HEK293 (cell line): ENCODE measurements at regions not wholly inside any gene's neighbourhood (a gene's known extent, or its start where the extent isn't known, plus 50 kb on each side); places are given as distances from the start of the nearest gene placed in this dataset.

Experiments used
- CTCF ChIA-PET: fragments of 350-600 bp; formaldehyde crosslinking; extraction: SDS; loops from one replicate; lab custom pipeline; 2021; ENCODE audit warnings: antibody characterized with exemption; lab: Yijun Ruan, JAX
- POLR2A ChIA-PET: fragments of 300-600 bp; formaldehyde crosslinking; extraction: SDS; loops from one replicate; lab custom pipeline; 2020; ENCODE audit warnings: antibody characterized with exemption, inconsistent platforms; lab: Yijun Ruan, JAX
- H3K27ac ChIP-seq: fragments of 200-500 bp; sonication (Bioruptor generic); 2 replicates; pipeline ENCODE4 v1.5.1; 2014; ENCODE audit warnings: low read depth, low read length, control low read depth, inconsistent platforms; ENCODE audit errors: extremely low read depth
- H3K36me3 ChIP-seq, 2 experiments: fragments of 200-500 bp in 1 of 2; sonication (Bioruptor generic) in 1 of 2; 1 replicate in 1 of 2; 2 replicates in 1 of 2; pipeline ENCODE4 v1.5.1; 2014 to 2017; ENCODE audit warnings: inconsistent platforms in 2 of 2, low read length in 2 of 2; ENCODE audit not compliant: control insufficient read depth in 2 of 2, insufficient read depth in 1 of 2
- H3K4me1 ChIP-seq: fragments of 200-500 bp; sonication (Bioruptor generic); 2 replicates; pipeline ENCODE4 v1.5.1; 2014; ENCODE audit warnings: mild to moderate bottlenecking, low read length, inconsistent platforms; ENCODE audit not compliant: control insufficient read depth, insufficient read depth
- H3K4me3 ChIP-seq: 2 replicates; pipeline ENCODE4 v1.5.1; 2011; ENCODE audit warnings: low read depth, mild to moderate bottlenecking, control low read depth, low read length, moderate library complexity
- H3K9me3 ChIP-seq: fragments of 200-500 bp; sonication (Bioruptor generic); 2 replicates; pipeline ENCODE4 v1.5.1; 2014; ENCODE audit warnings: low read depth, low read length, inconsistent platforms; ENCODE audit not compliant: control insufficient read depth, insufficient read depth
- KLF1 ChIP-seq: fragments of 450-650 bp; formaldehyde crosslinking; IDR thresholded peaks from 2 replicates; pipeline ENCODE4 v1.5.1; 2016; ENCODE audit warnings: missing biosample characterization, missing genetic modification characterization
- KLF7 ChIP-seq: fragments of 450-650 bp; formaldehyde crosslinking; IDR thresholded peaks from 2 replicates; pipeline ENCODE4 v1.5.1; 2016; ENCODE audit warnings: missing biosample characterization, missing genetic modification characterization, borderline replicate concordance
- RBAK ChIP-seq: fragments of 450-650 bp; formaldehyde crosslinking; IDR thresholded peaks from 2 replicates; pipeline ENCODE4 v1.5.1; 2016; ENCODE audit warnings: missing biosample characterization, missing genetic modification characterization
- SETDB1 ChIP-seq: IDR thresholded peaks from one replicate; pipeline ENCODE4 v1.6.1; 2017; ENCODE audit warnings: mild to moderate bottlenecking, low read length, moderate library complexity, mixed read lengths; ENCODE audit not compliant: insufficient read length
- ZNF112 ChIP-seq: fragments of 450-650 bp; formaldehyde crosslinking; IDR thresholded peaks from 2 replicates; pipeline ENCODE4 v1.5.0; 2017; ENCODE audit warnings: missing biosample characterization, missing genetic modification characterization
- ZNF155 ChIP-seq: fragments of 450-650 bp; formaldehyde crosslinking; IDR thresholded peaks from 2 replicates; pipeline ENCODE4 v1.5.1; 2016; ENCODE audit warnings: missing biosample characterization, missing genetic modification characterization
- ZNF16 ChIP-seq: fragments of 450-650 bp; formaldehyde crosslinking; IDR thresholded peaks from 2 replicates; pipeline ENCODE4 v1.5.1; 2016; ENCODE audit warnings: low read depth, missing biosample characterization, missing genetic modification characterization
- ZNF211 ChIP-seq: fragments of 450-650 bp; formaldehyde crosslinking; IDR thresholded peaks from 2 replicates; pipeline ENCODE4 v1.5.1; 2016; ENCODE audit warnings: low read depth, missing biosample characterization, missing genetic modification characterization
- ZNF292 ChIP-seq: fragments of 450-650 bp; formaldehyde crosslinking; IDR thresholded peaks from 2 replicates; pipeline ENCODE4 v1.5.1; 2016; ENCODE audit warnings: low read depth, missing biosample characterization, missing genetic modification characterization, borderline replicate concordance
- ZNF514 ChIP-seq: fragments of 450-650 bp; formaldehyde crosslinking; IDR thresholded peaks from 2 replicates; pipeline ENCODE4 v1.5.1; 2016; ENCODE audit warnings: missing biosample characterization, missing genetic modification characterization
- ZNF549 ChIP-seq: fragments of 450-650 bp; IDR thresholded peaks from 2 replicates; pipeline ENCODE4 v1.5.1; 2018; ENCODE audit warnings: missing biosample characterization, missing genetic modification characterization, mild to moderate bottlenecking, inconsistent platforms, moderate library complexity
- ZNF585B ChIP-seq: fragments of 450-650 bp; formaldehyde crosslinking; IDR thresholded peaks from 2 replicates; pipeline ENCODE4 v1.5.1; 2016; ENCODE audit warnings: missing biosample characterization, missing genetic modification characterization
- TF ChIP-seq, protein P1 (sequence below): fragments of 450-650 bp; formaldehyde crosslinking; IDR thresholded peaks from 2 replicates; pipeline ENCODE4 v1.5.1; 2016; ENCODE audit warnings: missing biosample characterization, missing genetic modification characterization
- TF ChIP-seq, protein P2 (sequence below): fragments of 450-650 bp; formaldehyde crosslinking; IDR thresholded peaks from 2 replicates; pipeline ENCODE4 v1.5.1; 2016; ENCODE audit warnings: missing biosample characterization, missing genetic modification characterization
- TF ChIP-seq, protein P3 (sequence below): fragments of 450-650 bp; formaldehyde crosslinking; IDR thresholded peaks from 2 replicates; pipeline ENCODE4 v1.5.1; 2016; ENCODE audit warnings: missing biosample characterization, missing genetic modification characterization
- TF ChIP-seq, protein P4 (sequence below): fragments of 450-650 bp; formaldehyde crosslinking; IDR thresholded peaks from 2 replicates; pipeline ENCODE4 v1.5.1; 2016; ENCODE audit warnings: missing biosample characterization, missing genetic modification characterization

DNA sequence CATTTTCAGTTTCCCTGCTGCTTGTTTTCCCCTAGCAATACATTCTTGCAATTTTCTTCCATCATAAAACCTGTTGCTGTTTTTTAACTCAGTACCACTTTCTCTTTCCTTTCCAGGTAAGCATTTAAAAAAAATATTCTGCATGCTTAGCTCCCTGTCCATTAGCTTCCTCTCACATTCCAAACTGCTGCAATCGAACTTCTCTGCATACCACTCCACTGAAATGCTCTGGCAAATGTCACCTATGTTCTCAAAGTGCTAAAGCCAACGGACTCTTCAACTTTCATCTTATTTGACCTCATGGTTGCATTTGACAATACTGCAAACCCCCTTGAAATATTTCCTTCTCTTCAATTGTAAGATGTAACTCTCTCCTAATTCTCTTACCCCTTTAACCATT lies 192.7 kb downstream of the ANAPC10 start (continued):
- TF ChIP-seq, protein P1, sequence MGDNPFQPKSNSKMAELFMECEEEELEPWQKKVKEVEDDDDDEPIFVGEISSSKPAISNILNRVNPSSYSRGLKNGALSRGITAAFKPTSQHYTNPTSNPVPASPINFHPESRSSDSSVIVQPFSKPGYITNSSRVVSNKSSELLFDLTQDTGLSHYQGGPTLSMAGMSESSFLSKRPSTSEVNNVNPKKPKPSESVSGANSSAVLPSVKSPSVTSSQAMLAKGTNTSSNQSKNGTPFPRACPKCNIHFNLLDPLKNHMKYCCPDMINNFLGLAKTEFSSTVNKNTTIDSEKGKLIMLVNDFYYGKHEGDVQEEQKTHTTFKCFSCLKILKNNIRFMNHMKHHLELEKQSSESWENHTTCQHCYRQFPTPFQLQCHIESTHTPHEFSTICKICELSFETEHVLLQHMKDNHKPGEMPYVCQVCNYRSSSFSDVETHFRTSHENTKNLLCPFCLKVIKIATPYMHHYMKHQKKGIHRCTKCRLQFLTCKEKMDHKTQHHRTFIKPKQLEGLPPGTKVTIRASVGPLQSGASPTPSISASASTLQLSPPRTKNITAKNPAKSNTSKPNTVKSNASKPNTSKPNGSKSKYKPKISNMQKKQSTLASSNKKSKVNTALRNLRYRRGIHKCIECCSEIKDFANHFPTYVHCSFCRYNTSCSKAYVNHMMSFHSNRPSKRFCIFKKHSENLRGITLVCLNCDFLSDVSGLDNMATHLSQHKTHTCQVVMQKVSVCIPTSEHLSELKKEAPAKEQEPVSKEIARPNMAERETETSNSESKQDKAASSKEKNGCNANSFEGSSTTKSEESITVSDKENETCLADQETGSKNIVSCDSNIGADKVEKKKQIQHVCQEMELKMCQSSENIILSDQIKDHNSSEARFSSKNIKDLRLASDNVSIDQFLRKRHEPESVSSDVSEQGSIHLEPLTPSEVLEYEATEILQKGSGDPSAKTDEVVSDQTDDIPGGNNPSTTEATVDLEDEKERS (tag by site-specific recombination), result no peak
- TF ChIP-seq ZNF549 (tag by site-specific recombination), result no peak
- TF ChIP-seq, protein P2, sequence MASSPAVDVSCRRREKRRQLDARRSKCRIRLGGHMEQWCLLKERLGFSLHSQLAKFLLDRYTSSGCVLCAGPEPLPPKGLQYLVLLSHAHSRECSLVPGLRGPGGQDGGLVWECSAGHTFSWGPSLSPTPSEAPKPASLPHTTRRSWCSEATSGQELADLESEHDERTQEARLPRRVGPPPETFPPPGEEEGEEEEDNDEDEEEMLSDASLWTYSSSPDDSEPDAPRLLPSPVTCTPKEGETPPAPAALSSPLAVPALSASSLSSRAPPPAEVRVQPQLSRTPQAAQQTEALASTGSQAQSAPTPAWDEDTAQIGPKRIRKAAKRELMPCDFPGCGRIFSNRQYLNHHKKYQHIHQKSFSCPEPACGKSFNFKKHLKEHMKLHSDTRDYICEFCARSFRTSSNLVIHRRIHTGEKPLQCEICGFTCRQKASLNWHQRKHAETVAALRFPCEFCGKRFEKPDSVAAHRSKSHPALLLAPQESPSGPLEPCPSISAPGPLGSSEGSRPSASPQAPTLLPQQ, result no peak
- TF ChIP-seq ZNF514 (tag by site-specific recombination), result no peak

DNA sequence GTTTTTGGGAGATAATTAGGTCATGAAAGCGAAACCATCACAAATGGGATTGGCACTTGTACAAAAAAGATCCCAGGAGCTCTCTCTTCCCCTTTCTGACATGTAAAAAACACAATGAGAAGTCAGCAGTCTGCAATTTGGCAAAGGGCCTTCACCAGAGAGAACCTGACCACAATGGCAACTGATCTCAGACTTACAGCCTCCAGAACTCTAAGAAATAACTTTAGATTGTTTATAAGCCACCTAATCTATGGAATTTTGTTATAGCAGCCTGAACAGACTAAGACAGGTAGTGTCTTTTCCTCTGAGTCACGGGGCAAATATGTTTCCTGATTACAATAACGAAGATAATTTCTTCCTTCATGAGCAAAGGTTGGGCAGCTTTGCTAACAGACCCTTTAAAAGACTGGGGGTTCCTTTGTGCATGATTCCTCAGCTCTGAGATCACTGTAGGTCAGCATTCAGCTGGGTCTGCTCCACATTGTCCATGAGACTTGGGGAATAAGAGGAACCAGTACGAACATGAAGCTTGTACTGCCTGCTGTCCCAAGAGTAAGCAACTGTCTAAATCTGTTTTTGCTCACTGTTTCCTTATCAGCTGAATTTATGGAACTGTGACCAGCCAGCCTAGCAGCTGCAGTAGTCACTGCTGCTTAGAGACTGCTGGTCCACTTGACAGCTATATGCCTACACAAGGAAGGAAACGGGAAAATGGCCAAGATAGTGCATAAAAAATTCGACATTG lies 191.6 kb downstream of the ANAPC10 start:
- TF ChIP-seq KLF7 (tag by site-specific recombination) (no peak), KLF1 (tag by site-specific recombination) (no peak), ZNF292 (tag by site-specific recombination) (no peak), ZNF155 (no peak), ZNF585B (no peak), SETDB1 (no peak), ZNF112 (no peak), ZNF211 (tag by site-specific recombination) (no peak), ZNF16 (tag by site-specific recombination) (no peak), RBAK (tag by site-specific recombination) (no peak)
- TF ChIP-seq, protein P3, sequence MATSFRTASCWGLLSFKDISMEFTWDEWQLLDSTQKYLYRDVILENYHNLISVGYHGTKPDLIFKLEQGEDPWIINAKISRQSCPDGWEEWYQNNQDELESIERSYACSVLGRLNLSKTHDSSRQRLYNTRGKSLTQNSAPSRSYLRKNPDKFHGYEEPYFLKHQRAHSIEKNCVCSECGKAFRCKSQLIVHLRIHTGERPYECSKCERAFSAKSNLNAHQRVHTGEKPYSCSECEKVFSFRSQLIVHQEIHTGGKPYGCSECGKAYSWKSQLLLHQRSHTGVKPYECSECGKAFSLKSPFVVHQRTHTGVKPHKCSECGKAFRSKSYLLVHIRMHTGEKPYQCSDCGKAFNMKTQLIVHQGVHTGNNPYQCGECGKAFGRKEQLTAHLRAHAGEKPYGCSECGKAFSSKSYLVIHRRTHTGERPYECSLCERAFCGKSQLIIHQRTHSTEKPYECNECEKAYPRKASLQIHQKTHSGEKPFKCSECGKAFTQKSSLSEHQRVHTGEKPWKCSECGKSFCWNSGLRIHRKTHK, result no peak
- TF ChIP-seq, protein P4, sequence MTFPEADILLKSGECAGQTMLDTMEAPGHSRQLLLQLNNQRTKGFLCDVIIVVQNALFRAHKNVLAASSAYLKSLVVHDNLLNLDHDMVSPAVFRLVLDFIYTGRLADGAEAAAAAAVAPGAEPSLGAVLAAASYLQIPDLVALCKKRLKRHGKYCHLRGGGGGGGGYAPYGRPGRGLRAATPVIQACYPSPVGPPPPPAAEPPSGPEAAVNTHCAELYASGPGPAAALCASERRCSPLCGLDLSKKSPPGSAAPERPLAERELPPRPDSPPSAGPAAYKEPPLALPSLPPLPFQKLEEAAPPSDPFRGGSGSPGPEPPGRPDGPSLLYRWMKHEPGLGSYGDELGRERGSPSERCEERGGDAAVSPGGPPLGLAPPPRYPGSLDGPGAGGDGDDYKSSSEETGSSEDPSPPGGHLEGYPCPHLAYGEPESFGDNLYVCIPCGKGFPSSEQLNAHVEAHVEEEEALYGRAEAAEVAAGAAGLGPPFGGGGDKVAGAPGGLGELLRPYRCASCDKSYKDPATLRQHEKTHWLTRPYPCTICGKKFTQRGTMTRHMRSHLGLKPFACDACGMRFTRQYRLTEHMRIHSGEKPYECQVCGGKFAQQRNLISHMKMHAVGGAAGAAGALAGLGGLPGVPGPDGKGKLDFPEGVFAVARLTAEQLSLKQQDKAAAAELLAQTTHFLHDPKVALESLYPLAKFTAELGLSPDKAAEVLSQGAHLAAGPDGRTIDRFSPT (tag by site-specific recombination), result no peak
- no peak overlapping the region for H3K4me3 ChIP-seq
- no peaks in the 10 kb centered on the region for H3K9me3 ChIP-seq
- no peak overlapping the region for H3K27ac ChIP-seq
- CTCF ChIA-PET, result no interaction called here
- H3K36me3 ChIP-seq, result no peaks in the 10 kb centered on the region
- H3K4me1 ChIP-seq, result no peaks in the 10 kb centered on the region
- POLR2A ChIA-PET, result no interaction called here
